Mesenchymal stem cell (in vitro differentiated cells and primary cell): ENCODE measurements at regions not wholly inside any gene's neighbourhood (a gene's known extent, or its start where the extent isn't known, plus 50 kb on each side); places are given as distances from the start of the nearest gene placed in this dataset.

ENCODE experiments used
- DNase-seq: peaks from one replicate; pipeline ENCODE4 v3.0.0-alpha.2; 2013
- H2AFZ ChIP-seq: one replicate; pipeline ENCODE4 v1.6.1; 2013; ENCODE audit warnings: low read depth, mild to moderate bottlenecking, control low read depth, inconsistent platforms, low read length, moderate library complexity
- H2AK5ac ChIP-seq: 2 replicates; pipeline ENCODE4 v1.6.1; 2013; ENCODE audit warnings: low read length, moderate library complexity, mild to moderate bottlenecking, inconsistent platforms; ENCODE audit not compliant: severe bottlenecking
- H2BK120ac ChIP-seq: one replicate; pipeline ENCODE4 v1.6.1; 2013; ENCODE audit warnings: low read depth, mild to moderate bottlenecking, inconsistent platforms, low read length, moderate library complexity
- H2BK12ac ChIP-seq, 2 experiments: one replicate each; pipeline ENCODE4 v1.6.1; 2013; ENCODE audit warnings: inconsistent platforms in 2 of 2, low read length in 2 of 2, mild to moderate bottlenecking in 2 of 2, moderate library complexity in 2 of 2, control low read depth in 1 of 2
- H2BK15ac ChIP-seq: one replicate; pipeline ENCODE4 v1.6.1; 2013; ENCODE audit warnings: mild to moderate bottlenecking, low read depth, inconsistent platforms; ENCODE audit not compliant: poor library complexity, severe bottlenecking
- H2BK5ac ChIP-seq: 2 replicates; pipeline ENCODE4 v1.6.1; 2013; ENCODE audit warnings: low read depth, mild to moderate bottlenecking, low read length, control low read depth, inconsistent platforms; ENCODE audit not compliant: poor library complexity, severe bottlenecking
- H3K14ac ChIP-seq, 2 experiments: one replicate each; pipeline ENCODE4 v1.6.1; 2013; ENCODE audit warnings: inconsistent platforms in 2 of 2, low read length in 2 of 2, control low read depth in 1 of 2, mild to moderate bottlenecking in 1 of 2, moderate library complexity in 1 of 2
- H3K18ac ChIP-seq, 2 experiments: one replicate each; pipeline ENCODE4 v1.6.1; 2013; ENCODE audit warnings: inconsistent platforms in 2 of 2, low read length in 2 of 2, control low read depth in 1 of 2, low read depth in 1 of 2, mild to moderate bottlenecking in 1 of 2
- H3K23ac ChIP-seq, 2 experiments: one replicate each; pipeline ENCODE4 v1.6.1; 2013; ENCODE audit warnings: inconsistent platforms in 2 of 2, low read length in 2 of 2, mild to moderate bottlenecking in 2 of 2, moderate library complexity in 2 of 2, control low read depth in 1 of 2
- H3K27ac ChIP-seq: 2 replicates; pipeline ENCODE4 v1.5.1; 2013; ENCODE audit warnings: mild to moderate bottlenecking, moderate library complexity, low read length, control low read depth, inconsistent platforms; ENCODE audit not compliant: poor library complexity, severe bottlenecking
- H3K27me3 ChIP-seq, 2 experiments: 2 replicates each; pipeline versions ENCODE4 v1.6.1 to v1.7.0; 2013; ENCODE audit warnings: low read length in 2 of 2, mild to moderate bottlenecking in 2 of 2, moderate library complexity in 2 of 2, control low read depth in 1 of 2, inconsistent platforms in 1 of 2; ENCODE audit not compliant: control insufficient read depth in 1 of 2, insufficient read depth in 1 of 2
- H3K36me3 ChIP-seq, 2 experiments: 2 replicates each; pipeline versions ENCODE4 v1.6.1 to v1.7.0; 2013; ENCODE audit warnings: low read length in 2 of 2, control low read depth in 1 of 2, inconsistent platforms in 1 of 2, low read depth in 1 of 2, mild to moderate bottlenecking in 1 of 2; ENCODE audit not compliant: insufficient read depth in 2 of 2, control insufficient read depth in 1 of 2
- H3K4ac ChIP-seq, 2 experiments: one replicate each; pipeline ENCODE4 v1.6.1; 2013; ENCODE audit warnings: inconsistent platforms in 2 of 2, low read length in 2 of 2, mild to moderate bottlenecking in 2 of 2, moderate library complexity in 2 of 2, control low read depth in 1 of 2, low read depth in 1 of 2
- H3K4me1 ChIP-seq: 2 replicates; pipeline ENCODE4 v1.6.1; 2013; ENCODE audit warnings: low read depth, low read length, control low read depth; ENCODE audit not compliant: control insufficient read depth, insufficient read depth
- H3K4me2 ChIP-seq: 2 replicates; pipeline ENCODE4 v1.6.1; 2013; ENCODE audit warnings: low read length, mild to moderate bottlenecking, inconsistent platforms; ENCODE audit not compliant: poor library complexity, severe bottlenecking
- H3K4me3 ChIP-seq, 2 experiments: 2 replicates each; pipeline versions ENCODE4 v1.5.1 to v1.7.0; 2013; ENCODE audit warnings: low read length in 2 of 2, mild to moderate bottlenecking in 2 of 2, control low read depth in 1 of 2, low read depth in 1 of 2; ENCODE audit not compliant: insufficient read depth in 1 of 2
- H3K79me1 ChIP-seq: replicated peaks from 2 replicates; pipeline ENCODE4 v1.6.1; 2013; ENCODE audit warnings: mild to moderate bottlenecking, control low read depth, low read length, inconsistent platforms; ENCODE audit not compliant: poor library complexity, severe bottlenecking
- H3K9ac ChIP-seq: 2 replicates; pipeline ENCODE4 v1.7.0; 2013; ENCODE audit warnings: mild to moderate bottlenecking, low read length, moderate library complexity
- H3K9me3 ChIP-seq: 2 replicates; pipeline ENCODE4 v1.7.0; 2013; ENCODE audit warnings: mild to moderate bottlenecking, low read length; ENCODE audit not compliant: control insufficient read depth
- H4K8ac ChIP-seq: one replicate; pipeline ENCODE4 v1.6.1; 2013; ENCODE audit warnings: inconsistent platforms, mild to moderate bottlenecking, low read length, moderate library complexity
- H4K91ac ChIP-seq: one replicate; pipeline ENCODE4 v1.6.1; 2013; ENCODE audit warnings: mild to moderate bottlenecking, low read length, inconsistent platforms
- WGBS: methylation state at CpG from one replicate; pipeline ENCODE4 v1.1.7; 2013; ENCODE audit warnings: mixed read lengths; 5-methylcytosine and 5-hydroxymethylcytosine counted together

GRCh38 chr20:24837781-24838450 is 111.2 kb upstream of the CST7 start:
- Histone ChIP-seq H2AFZ (no peak overlapping the region), H2AK5ac (no peak overlapping the region), H3K27me3 (peaks cover 5 to 19% of the 10 kb centered on the region in 2 experiments), H2BK15ac (no peak overlapping the region), H3K4me2 (no peak overlapping the region), H3K9me3 (no peaks in the 10 kb centered on the region), H3K23ac (no peak overlapping the region), H4K8ac (no peak overlapping the region), H3K4me1 (peaks cover 9% of the 10 kb centered on the region), H2BK120ac (no peak overlapping the region), H3K79me1 (no peaks in the 10 kb centered on the region), H3K36me3 (no peaks in the 10 kb centered on the region), H3K4ac (no peak overlapping the region), H2BK5ac (no peak overlapping the region), H3K4me3 (no peak overlapping the region), H3K27ac (no peak overlapping the region), H2BK12ac (no peak overlapping the region), H3K14ac (no peak overlapping the region), H3K9ac (no peak overlapping the region), H3K18ac (no peak overlapping the region), H4K91ac (no peak overlapping the region)
- DNase-seq, result peak; percentile 10
- 71% methylated on average over 6 of the region's 7 CpGs for WGBS

- Histone ChIP-seq H2BK120ac (no peak overlapping the region), H3K4ac (no peak overlapping the region), H4K8ac (no peak overlapping the region), H2AFZ (no peak overlapping the region), H3K27me3 (peaks cover 7 to 18% of the 10 kb centered on the region in 2 experiments), H3K23ac (no peak overlapping the region), H2BK12ac (no peak overlapping the region), H3K14ac (no peak overlapping the region), H3K4me1 (peaks cover 9% of the 10 kb centered on the region), H3K9me3 (no peaks in the 10 kb centered on the region), H3K9ac (no peak overlapping the region), H3K18ac (no peak overlapping the region), H3K79me1 (no peaks in the 10 kb centered on the region), H3K4me3 (no peak overlapping the region), H3K27ac (no peak overlapping the region), H2BK5ac (no peak overlapping the region), H2AK5ac (no peak overlapping the region), H4K91ac (no peak overlapping the region), H3K4me2 (no peak overlapping the region), H2BK15ac (no peak overlapping the region), H3K36me3 (no peaks in the 10 kb centered on the region)
- DNase-seq, result no peak
- 89% methylated on average over 8 of the region's 8 CpGs for WGBS
Observed at GRCh38 chr20:24838546-24839535, 110.2 kb upstream of the CST7 start.

GRCh38 chr20:24840121-24840713 is 108.9 kb upstream of the CST7 start:
- H3K4me1 ChIP-seq, result peaks cover 9% of the 10 kb centered on the region
- H3K4me3 ChIP-seq, result no peak overlapping the region
- no peak overlapping the region for H2BK15ac ChIP-seq
- DNase-seq, result no peak
- no peaks in the 10 kb centered on the region for H3K36me3 ChIP-seq
- H3K4ac ChIP-seq, result no peak overlapping the region
- no peak overlapping the region for H4K8ac ChIP-seq
- no peaks in the 10 kb centered on the region for H3K9me3 ChIP-seq
- no peak overlapping the region for H3K14ac ChIP-seq
- no peak overlapping the region for H2BK120ac ChIP-seq
- no peak overlapping the region for H3K4me2 ChIP-seq
- H3K79me1 ChIP-seq, result no peaks in the 10 kb centered on the region
- peaks cover 7 to 15% of the 10 kb centered on the region in 2 experiments for H3K27me3 ChIP-seq
- H2BK12ac ChIP-seq, result no peak overlapping the region
- H3K23ac ChIP-seq, result no peak overlapping the region
- peak overlapping the region; percentile 39 for H3K27ac ChIP-seq
- H2AK5ac ChIP-seq, result no peak overlapping the region
- H3K18ac ChIP-seq, result no peak overlapping the region
- 81% methylated on average over 8 of the region's 8 CpGs for WGBS
- H2BK5ac ChIP-seq, result no peak overlapping the region
- H4K91ac ChIP-seq, result no peak overlapping the region
- H3K9ac ChIP-seq, result no peak overlapping the region
- no peak overlapping the region for H2AFZ ChIP-seq
